Upper lobe of left lung (tissue), 4 donors: ENCODE measurements at regions not wholly inside any gene's neighbourhood (a gene's known extent, or its start where the extent isn't known, plus 50 kb on each side); places are given as distances from the start of the nearest gene placed in this dataset.

Source experiments
- EP300 ChIP-seq, 4 donors: sonication (generic); formaldehyde crosslinking; IDR thresholded peaks; one replicate each; pipeline ENCODE4 v1.5.1; 2017; ENCODE audit warnings: antibody characterized with exemption in 4 of 4, control low read depth in 2 of 4
- POLR2A ChIP-seq, 4 donors: fragments of 450-650 bp; IDR thresholded peaks; one replicate each; pipeline ENCODE4 v1.5.1; 2016 to 2017; ENCODE audit warnings: antibody characterized with exemption in 4 of 4, mild to moderate bottlenecking in 2 of 4
- POLR2AphosphoS5 ChIP-seq, 2 donors: sonication (generic); formaldehyde crosslinking; IDR thresholded peaks; one replicate each; pipeline ENCODE4 v1.5.1; 2017; ENCODE audit warnings: antibody characterized with exemption in 2 of 2
- TF ChIP-seq, protein P1 (sequence below), 6 experiments: fragments of 450-650 bp in 4 of 6; fragments of 200-600 bp in 2 of 6; sonication (generic) in 2 of 6; IDR thresholded peaks; one replicate each; pipeline ENCODE4 v1.5.1; 2016 to 2019; ENCODE audit warnings: antibody characterized with exemption in 6 of 6

DNA sequence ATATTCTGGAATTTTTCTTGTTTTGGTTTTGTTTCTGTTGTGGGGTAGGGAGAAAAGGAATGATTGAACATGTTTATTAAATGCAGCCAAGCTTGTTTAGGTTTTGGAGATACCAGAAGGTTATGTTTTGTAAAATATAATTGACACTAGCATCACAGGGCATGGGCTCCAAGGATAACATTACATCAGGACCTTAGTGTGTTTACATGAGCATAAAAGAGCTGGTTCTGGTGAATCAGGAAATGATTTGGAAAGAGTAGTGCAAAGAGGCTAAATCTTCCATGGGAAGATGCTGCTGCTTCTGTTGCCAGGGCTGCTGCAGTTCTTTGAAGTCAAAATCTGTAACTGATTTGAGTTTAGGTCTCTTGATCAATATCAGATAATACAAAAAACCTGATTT, 118.7 kb downstream of the ETNK1 start:
- no peak for TF ChIP-seq POLR2AphosphoS5 (IDR thresholded peaks at IDR 0.05)
- TF ChIP-seq, protein P1, sequence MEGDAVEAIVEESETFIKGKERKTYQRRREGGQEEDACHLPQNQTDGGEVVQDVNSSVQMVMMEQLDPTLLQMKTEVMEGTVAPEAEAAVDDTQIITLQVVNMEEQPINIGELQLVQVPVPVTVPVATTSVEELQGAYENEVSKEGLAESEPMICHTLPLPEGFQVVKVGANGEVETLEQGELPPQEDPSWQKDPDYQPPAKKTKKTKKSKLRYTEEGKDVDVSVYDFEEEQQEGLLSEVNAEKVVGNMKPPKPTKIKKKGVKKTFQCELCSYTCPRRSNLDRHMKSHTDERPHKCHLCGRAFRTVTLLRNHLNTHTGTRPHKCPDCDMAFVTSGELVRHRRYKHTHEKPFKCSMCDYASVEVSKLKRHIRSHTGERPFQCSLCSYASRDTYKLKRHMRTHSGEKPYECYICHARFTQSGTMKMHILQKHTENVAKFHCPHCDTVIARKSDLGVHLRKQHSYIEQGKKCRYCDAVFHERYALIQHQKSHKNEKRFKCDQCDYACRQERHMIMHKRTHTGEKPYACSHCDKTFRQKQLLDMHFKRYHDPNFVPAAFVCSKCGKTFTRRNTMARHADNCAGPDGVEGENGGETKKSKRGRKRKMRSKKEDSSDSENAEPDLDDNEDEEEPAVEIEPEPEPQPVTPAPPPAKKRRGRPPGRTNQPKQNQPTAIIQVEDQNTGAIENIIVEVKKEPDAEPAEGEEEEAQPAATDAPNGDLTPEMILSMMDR (IDR thresholded peaks at IDR 0.05) = no peak
- no peak for TF ChIP-seq POLR2A (IDR thresholded peaks at IDR 0.05)
- no peak for TF ChIP-seq EP300 (IDR thresholded peaks at IDR 0.05)
